Activated naive CD4-positive, alpha-beta T cell treated with anti-CD3 and anti-CD28 coated beads, Interleukin-2, amount 50 U/mL, for 24 hours (primary cell): ENCODE measurements at regions not wholly inside any gene's neighbourhood (a gene's known extent, or its start where the extent isn't known, plus 50 kb on each side); places are given as distances from the start of the nearest gene placed in this dataset.

Source experiments
- H3K27ac Mint-ChIP-seq: one replicate; pipeline ENCODE4 v1.8.0; 2021; ENCODE audit warnings: mild to moderate bottlenecking, mixed read lengths
- H3K27me3 Mint-ChIP-seq: one replicate; pipeline ENCODE4 v1.8.0; 2021; ENCODE audit warnings: mixed read lengths
- H3K36me3 Mint-ChIP-seq: one replicate; pipeline ENCODE4 v1.8.0; 2021; ENCODE audit warnings: mixed read lengths
- H3K4me1 Mint-ChIP-seq: one replicate; pipeline ENCODE4 v1.8.0; 2021; ENCODE audit warnings: mixed read lengths
- H3K4me3 Mint-ChIP-seq: one replicate; pipeline ENCODE4 v1.8.0; 2021; ENCODE audit warnings: mild to moderate bottlenecking, mixed read lengths
- H3K9me3 Mint-ChIP-seq: one replicate; pipeline ENCODE4 v1.8.0; 2021; ENCODE audit warnings: mixed read lengths

DNA sequence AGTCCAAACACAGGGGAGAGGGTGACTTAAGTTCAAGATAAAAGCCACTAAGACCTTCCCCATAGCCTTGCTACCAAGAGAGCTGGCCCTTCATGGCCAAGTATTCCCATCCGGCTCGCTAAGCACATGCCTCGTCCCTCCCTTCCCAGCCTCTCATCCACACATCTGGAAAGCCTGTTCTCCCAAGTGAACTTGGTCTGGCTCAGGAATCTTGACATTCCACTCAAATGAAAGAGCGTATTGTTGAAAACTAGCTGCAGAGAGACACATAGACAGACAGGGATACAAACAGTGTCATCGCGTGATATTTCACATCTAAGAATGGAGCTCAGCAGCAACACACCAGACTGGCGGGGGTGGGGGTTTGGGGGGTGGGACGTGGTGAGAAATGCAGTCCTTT is 182.8 kb upstream of the FOXQ1 start:
- Mint-ChIP-seq H3K27me3 (no peaks in the 10 kb centered on the region), H3K4me1 (no peaks in the 10 kb centered on the region), H3K4me3 (no peak overlapping the region), H3K9me3 (no peaks in the 10 kb centered on the region), H3K27ac (no peak overlapping the region), H3K36me3 (no peaks in the 10 kb centered on the region)

GRCh38 chr6:1127597-1128288 is 184.2 kb upstream of the FOXQ1 start:
- Mint-ChIP-seq H3K4me3 (no peak overlapping the region), H3K4me1 (no peaks in the 10 kb centered on the region), H3K27ac (no peak overlapping the region), H3K9me3 (no peaks in the 10 kb centered on the region), H3K27me3 (peaks cover 1% of the 10 kb centered on the region), H3K36me3 (no peaks in the 10 kb centered on the region)

DNA sequence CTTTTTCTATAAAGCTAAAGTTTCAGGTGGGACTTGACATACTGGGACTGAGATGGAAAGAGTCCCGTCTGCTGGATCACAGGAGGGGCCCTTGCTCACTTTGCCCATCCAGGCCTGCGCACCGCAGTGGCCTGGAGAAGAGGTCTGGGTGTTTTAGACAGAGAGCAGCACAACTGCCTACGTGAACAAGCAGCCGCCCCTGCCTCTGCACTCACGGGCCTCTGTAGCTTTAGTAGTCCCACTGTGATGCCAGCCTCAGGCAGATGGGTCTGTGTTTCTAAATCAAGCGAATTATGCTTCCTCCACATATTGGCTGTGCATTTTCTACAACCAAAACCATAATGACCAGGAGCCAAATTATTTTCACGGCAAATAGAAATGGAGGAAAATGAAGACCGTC is 184.8 kb upstream of the FOXQ1 start:
- Mint-ChIP-seq H3K9me3 (no peaks in the 10 kb centered on the region), H3K27me3 (peaks cover 1% of the 10 kb centered on the region), H3K27ac (no peak overlapping the region), H3K4me1 (no peaks in the 10 kb centered on the region), H3K4me3 (no peak overlapping the region), H3K36me3 (no peaks in the 10 kb centered on the region)

GRCh38 chr6:1126036-1126435 is 185.9 kb upstream of the FOXQ1 start:
- no peaks in the 10 kb centered on the region for H3K9me3 Mint-ChIP-seq

GRCh38 chr6:1125297-1125696 is 186.6 kb upstream of the FOXQ1 start:
- no peak overlapping the region for H3K27ac Mint-ChIP-seq
- no peaks in the 10 kb centered on the region for H3K9me3 Mint-ChIP-seq
- peaks cover 1% of the 10 kb centered on the region for H3K27me3 Mint-ChIP-seq
- H3K4me1 Mint-ChIP-seq = no peaks in the 10 kb centered on the region
- H3K36me3 Mint-ChIP-seq = no peaks in the 10 kb centered on the region
- no peak overlapping the region for H3K4me3 Mint-ChIP-seq

More at GRCh38 chr6:1126036-1126435, 185.9 kb upstream of the FOXQ1 start:
- Mint-ChIP-seq H3K36me3 (no peaks in the 10 kb centered on the region), H3K4me3 (no peak overlapping the region), H3K27ac (no peak overlapping the region), H3K4me1 (no peaks in the 10 kb centered on the region), H3K27me3 (peaks cover 1% of the 10 kb centered on the region)

- Mint-ChIP-seq H3K27ac (no peak overlapping the region), H3K4me3 (no peak overlapping the region), H3K36me3 (no peaks in the 10 kb centered on the region), H3K9me3 (no peaks in the 10 kb centered on the region), H3K4me1 (no peaks in the 10 kb centered on the region), H3K27me3 (peaks cover 3% of the 10 kb centered on the region)
These were observed 187.0 kb upstream of the FOXQ1 start for GRCh38 chr6:1124885-1125284.

- Mint-ChIP-seq H3K4me1 (no peaks in the 10 kb centered on the region), H3K4me3 (no peak overlapping the region), H3K27me3 (peaks cover 4% of the 10 kb centered on the region), H3K36me3 (no peaks in the 10 kb centered on the region), H3K27ac (no peak overlapping the region), H3K9me3 (no peaks in the 10 kb centered on the region)
These were observed 188.2 kb upstream of the FOXQ1 start for GRCh38 chr6:1123386-1124375.

- H3K4me3 Mint-ChIP-seq = no peak overlapping the region
- H3K9me3 Mint-ChIP-seq = no peaks in the 10 kb centered on the region
These were observed 189.8 kb upstream of the FOXQ1 start for GRCh38 chr6:1122083-1122482.

DNA sequence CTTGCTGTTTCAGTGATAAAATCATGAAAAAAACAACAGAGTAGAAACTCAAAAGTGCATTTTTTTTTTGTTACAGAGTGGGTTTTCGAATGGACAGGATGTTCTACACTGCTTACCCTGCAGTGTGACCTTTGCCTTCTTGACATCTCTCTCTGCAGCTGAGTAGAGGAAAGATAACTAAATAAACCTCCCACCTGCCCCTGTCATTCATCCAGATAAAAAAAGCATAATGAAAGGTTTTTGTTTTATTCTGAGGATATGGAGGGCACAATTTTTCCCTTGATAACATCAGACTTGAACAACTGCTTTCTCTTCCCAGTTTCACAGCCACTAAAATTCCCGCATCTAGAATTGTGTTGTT is 193.6 kb upstream of the FOXQ1 start:
- Mint-ChIP-seq H3K27ac (no peak overlapping the region), H3K9me3 (no peaks in the 10 kb centered on the region), H3K4me1 (no peaks in the 10 kb centered on the region), H3K4me3 (no peak overlapping the region), H3K36me3 (no peaks in the 10 kb centered on the region), H3K27me3 (peaks cover 4% of the 10 kb centered on the region)

More at GRCh38 chr6:1122083-1122482, 189.8 kb upstream of the FOXQ1 start:
- Mint-ChIP-seq H3K27ac (no peak overlapping the region), H3K36me3 (no peaks in the 10 kb centered on the region), H3K4me1 (no peaks in the 10 kb centered on the region), H3K27me3 (peaks cover 4% of the 10 kb centered on the region)

DNA sequence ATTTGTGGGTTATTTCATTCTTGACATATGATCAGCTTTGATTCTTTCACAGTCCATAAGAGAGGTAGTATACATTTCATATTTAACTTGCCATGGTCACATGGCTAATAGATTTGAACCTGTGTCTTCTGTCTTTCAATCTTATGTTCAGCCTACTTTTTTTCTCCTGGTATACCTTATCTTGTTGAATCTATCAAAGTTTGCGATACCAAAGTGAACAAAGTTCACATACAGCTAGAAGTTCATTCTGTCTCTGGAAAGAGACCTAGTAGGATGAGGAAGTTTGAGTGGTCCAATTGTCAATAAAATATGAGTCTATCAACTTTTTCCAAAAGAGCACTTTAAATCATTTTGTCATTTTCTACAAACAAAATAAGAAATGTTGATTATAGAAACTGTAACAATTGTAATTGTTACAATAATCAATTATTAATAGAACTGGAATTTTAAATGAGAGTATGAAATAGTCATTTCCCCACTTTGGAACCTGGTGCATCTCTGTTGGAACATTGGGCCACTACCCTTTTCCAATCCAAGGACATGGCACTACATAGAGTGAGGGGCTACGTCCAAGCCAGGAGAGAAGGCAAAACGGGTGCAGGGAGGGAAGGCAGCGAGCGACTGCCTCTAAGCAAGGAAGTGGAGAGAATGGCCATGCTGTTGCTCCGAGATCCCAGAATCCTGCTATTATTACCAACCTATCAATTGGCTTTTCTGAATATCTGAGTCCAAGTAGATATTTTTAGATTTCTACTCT is 194.2 kb upstream of the FOXQ1 start:
- Mint-ChIP-seq H3K9me3 (no peaks in the 10 kb centered on the region), H3K4me3 (no peak overlapping the region), H3K27ac (no peak overlapping the region), H3K36me3 (no peaks in the 10 kb centered on the region), H3K4me1 (no peaks in the 10 kb centered on the region), H3K27me3 (peaks cover 3% of the 10 kb centered on the region)

DNA sequence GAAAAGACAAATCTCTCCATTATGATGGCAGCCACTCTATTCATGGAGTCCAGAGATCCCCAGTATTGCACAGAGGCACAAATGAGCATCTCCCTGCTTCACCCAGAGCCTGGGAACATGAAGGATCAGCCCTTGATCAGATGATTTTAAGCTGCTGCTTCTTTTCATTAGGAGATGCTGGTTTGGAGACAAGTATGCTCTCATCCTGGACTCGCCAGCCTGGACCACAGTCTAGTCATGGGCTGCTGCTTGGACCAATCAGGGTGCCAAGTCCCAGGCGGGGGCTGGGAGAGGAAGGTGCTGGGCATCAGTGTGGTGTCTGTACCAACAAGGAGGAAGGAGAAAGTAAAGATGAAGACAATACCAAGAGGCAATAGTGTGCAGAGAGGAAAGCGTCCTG is 195.7 kb upstream of the FOXQ1 start:
- Mint-ChIP-seq H3K9me3 (no peaks in the 10 kb centered on the region), H3K27me3 (peaks cover 3% of the 10 kb centered on the region), H3K4me1 (no peaks in the 10 kb centered on the region), H3K27ac (no peak overlapping the region), H3K36me3 (no peaks in the 10 kb centered on the region), H3K4me3 (no peak overlapping the region)

DNA sequence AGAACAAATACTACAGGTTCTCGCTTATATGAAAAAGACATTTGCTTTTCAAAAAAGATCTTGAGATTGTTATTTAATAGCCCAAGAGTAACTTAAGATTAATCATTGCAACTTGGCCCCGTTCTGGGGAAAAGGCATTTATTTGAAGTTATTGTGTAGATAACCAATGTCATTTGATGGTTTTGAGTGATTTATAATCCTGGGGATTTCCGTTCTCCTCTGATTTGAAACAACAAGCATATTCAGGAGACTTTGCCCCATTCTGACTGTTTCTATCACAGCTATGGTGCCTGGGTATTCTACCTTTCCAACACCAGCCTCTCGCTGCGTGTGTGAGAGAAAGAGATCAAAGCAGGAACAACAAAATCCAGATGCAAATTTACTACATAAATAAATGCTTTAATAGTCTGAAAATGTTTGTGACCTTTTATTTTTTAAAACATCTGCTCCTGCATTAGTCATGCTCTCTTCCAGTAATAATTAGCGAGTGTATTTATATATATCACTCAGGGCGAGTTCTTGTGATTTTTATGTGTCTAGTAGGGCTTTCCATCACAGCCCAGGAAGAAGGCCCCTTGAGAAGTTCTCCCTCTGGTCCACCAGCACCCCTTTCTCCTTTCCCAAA is 197.9 kb upstream of the FOXQ1 start:
- H3K27me3 Mint-ChIP-seq = no peaks in the 10 kb centered on the region
- no peaks in the 10 kb centered on the region for H3K4me1 Mint-ChIP-seq
- H3K27ac Mint-ChIP-seq = no peak overlapping the region
- no peaks in the 10 kb centered on the region for H3K36me3 Mint-ChIP-seq
- no peak overlapping the region for H3K4me3 Mint-ChIP-seq
- H3K9me3 Mint-ChIP-seq = no peaks in the 10 kb centered on the region

DNA sequence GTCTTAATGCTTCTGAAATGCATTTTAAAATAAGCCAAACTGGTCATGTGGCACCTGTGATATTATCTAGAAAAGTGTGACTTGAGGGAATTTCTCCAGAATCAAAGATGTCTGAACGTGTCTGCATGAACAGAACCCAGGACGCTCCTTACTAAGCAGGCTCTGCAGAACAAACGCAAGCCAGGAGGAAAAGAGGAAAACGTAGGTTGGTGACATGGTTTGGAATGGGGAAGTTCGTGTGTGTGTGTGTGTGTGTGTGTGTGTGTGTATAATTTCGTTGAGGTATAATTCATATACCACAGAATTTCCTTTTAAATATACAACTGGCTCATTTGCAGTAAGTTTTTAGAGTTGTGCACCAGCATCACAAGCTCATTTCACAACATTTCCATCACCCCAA is 200.5 kb upstream of the FOXQ1 start:
- Mint-ChIP-seq H3K36me3 (no peaks in the 10 kb centered on the region), H3K27ac (no peak overlapping the region), H3K4me1 (no peaks in the 10 kb centered on the region)

GRCh38 chr6:1110941-1111349 is 201.0 kb upstream of the FOXQ1 start:
- H3K4me1 Mint-ChIP-seq = no peaks in the 10 kb centered on the region
- H3K4me3 Mint-ChIP-seq = no peak overlapping the region
- no peaks in the 10 kb centered on the region for H3K9me3 Mint-ChIP-seq
- H3K27me3 Mint-ChIP-seq = no peaks in the 10 kb centered on the region
- no peaks in the 10 kb centered on the region for H3K36me3 Mint-ChIP-seq
- no peak overlapping the region for H3K27ac Mint-ChIP-seq

More for the DNA sequence above, 200.5 kb upstream of the FOXQ1 start:
- no peaks in the 10 kb centered on the region for H3K27me3 Mint-ChIP-seq
- H3K9me3 Mint-ChIP-seq = no peaks in the 10 kb centered on the region
- no peak overlapping the region for H3K4me3 Mint-ChIP-seq

DNA sequence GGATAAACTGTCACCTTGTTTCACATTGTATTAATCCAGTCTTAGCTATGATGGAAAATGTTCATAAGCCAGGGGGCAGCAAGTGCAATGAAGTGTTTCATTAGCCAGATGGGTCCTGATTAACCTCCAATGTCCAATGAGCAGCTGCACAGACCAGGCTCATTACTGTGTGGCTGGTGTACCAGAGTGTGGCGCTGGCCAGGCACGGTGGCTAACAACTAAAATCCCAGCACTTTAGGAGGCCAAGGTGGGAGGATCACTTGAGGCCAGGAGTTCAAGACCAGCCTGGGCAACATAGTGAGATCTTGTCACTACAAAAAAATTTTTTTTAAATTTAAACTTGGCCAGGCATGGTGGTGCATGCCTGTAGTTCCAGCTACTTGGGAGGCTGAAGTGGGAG is 201.7 kb upstream of the FOXQ1 start:
- Mint-ChIP-seq H3K9me3 (no peaks in the 10 kb centered on the region), H3K27me3 (no peaks in the 10 kb centered on the region), H3K36me3 (no peaks in the 10 kb centered on the region), H3K4me1 (no peaks in the 10 kb centered on the region), H3K4me3 (no peak overlapping the region), H3K27ac (no peak overlapping the region)
